Stimulated activated CD4-positive, alpha-beta T cell treated with anti-CD3 and anti-CD28 coated beads, TNF-alpha, amount 100 ng/mL, for 4 hours (primary cell): ENCODE measurements at regions not wholly inside any gene's neighbourhood (a gene's known extent, or its start where the extent isn't known, plus 50 kb on each side); places are given as distances from the start of the nearest gene placed in this dataset.
"Not testable (repeated sequence)": the region's sequence is repeated elsewhere in the genome, so short reads cannot be mapped to it uniquely, and the experiment has no call there.

ENCODE experiments used
- DNase-seq, 3 experiments: peaks; one replicate each; pipeline ENCODE4 v3.0.0-alpha.2; 2020; ENCODE audit warnings: low read depth in 3 of 3

- DNase-seq = no peak
Observed at GRCh38 chr14:22386924-22387775, 201.9 kb downstream of the DAD1 start.

GRCh38 chr14:22384974-22385526 is 204.0 kb downstream of the DAD1 start:
- no peak for DNase-seq

- no peak for DNase-seq
Observed at GRCh38 chr14:22384167-22384549, 204.9 kb downstream of the DAD1 start.

- no peak for DNase-seq
Observed at GRCh38 chr14:22383515-22384166, 205.4 kb downstream of the DAD1 start.

GRCh38 chr14:22382955-22383354 is 206.1 kb downstream of the DAD1 start:
- DNase-seq = no peak

GRCh38 chr14:22382395-22382794 is 206.6 kb downstream of the DAD1 start:
- no peak for DNase-seq

- no peak for DNase-seq
Observed at GRCh38 chr14:22381766-22382165, 207.3 kb downstream of the DAD1 start.

GRCh38 chr14:22381408-22381760 is 207.6 kb downstream of the DAD1 start:
- no peak for DNase-seq

- no peak for DNase-seq
Observed at GRCh38 chr14:22380571-22381407, 208.2 kb downstream of the DAD1 start.

- no peak for DNase-seq
Observed at GRCh38 chr14:22379727-22380126, 209.3 kb downstream of the DAD1 start.

GRCh38 chr14:22378181-22378580 is 210.8 kb downstream of the DAD1 start:
- no peak for DNase-seq

- no peak for DNase-seq
Observed at GRCh38 chr14:22375321-22375930, 213.6 kb downstream of the DAD1 start.

- no peak for DNase-seq
Observed at GRCh38 chr14:22370084-22370847, 218.8 kb downstream of the DAD1 start.

- DNase-seq = no peak
Observed at GRCh38 chr14:22358726-22359125, 230.3 kb downstream of the DAD1 start.

GRCh38 chr14:22349281-22349680 is 239.7 kb downstream of the DAD1 start:
- DNase-seq = not testable (repeated sequence)

GRCh38 chr14:22344673-22345072 is 244.4 kb downstream of the DAD1 start:
- DNase-seq = no peak

GRCh38 chr14:22344209-22344608 is 244.8 kb downstream of the DAD1 start:
- DNase-seq = not testable (repeated sequence)

GRCh38 chr14:22341049-22341448 is 248.0 kb downstream of the DAD1 start:
- DNase-seq = no peak

- no peak for DNase-seq
Observed at GRCh38 chr14:22338917-22339715, 249.9 kb downstream of the DAD1 start.

- no peak for DNase-seq
Observed at GRCh38 chr14:22338381-22338780, 250.6 kb downstream of the DAD1 start.
